VCaP (cell line): ENCODE measurements at regions not wholly inside any gene's neighbourhood (a gene's known extent, or its start where the extent isn't known, plus 50 kb on each side); places are given as distances from the start of the nearest gene placed in this dataset.
A peak's percentile ranks its signal among the peaks of the same experiment; 100 is the strongest.
"Not testable (repeated sequence)": the region's sequence is repeated elsewhere in the genome, so short reads cannot be mapped to it uniquely, and the experiment has no call there.

Experiments
- H3K27ac ChIP-seq: fragments of 450-650 bp; 2 replicates; pipeline ENCODE4 v1.5.1; 2017
- CTCF ChIP-seq: fragments of 450-650 bp; conservative IDR thresholded peaks from 2 replicates; pipeline ENCODE4 v1.5.1; 2017; ENCODE audit warnings: mild to moderate bottlenecking, moderate library complexity

- H3K27ac ChIP-seq: no peak overlapping the region
- no peak for TF ChIP-seq CTCF
Measured at GRCh38 chr16:22711847-22712246, 102.1 kb upstream of the HS3ST2 start.

GRCh38 chr16:22712471-22712870, 101.5 kb upstream of the HS3ST2 start:
- no peak for TF ChIP-seq CTCF
- H3K27ac ChIP-seq: no peak overlapping the region

- peak overlapping the region; percentile 82 for H3K27ac ChIP-seq
Measured at GRCh38 chr16:22718598-22718997, 95.4 kb upstream of the HS3ST2 start.

GRCh38 chr16:22719945-22720344, 94.0 kb upstream of the HS3ST2 start:
- no peak for TF ChIP-seq CTCF
- peak overlapping the region; percentile 82 for H3K27ac ChIP-seq

GRCh38 chr16:22721511-22722100, 92.4 kb upstream of the HS3ST2 start:
- no peak overlapping the region for H3K27ac ChIP-seq

GRCh38 chr16:22722551-22723541, 91.1 kb upstream of the HS3ST2 start:
- H3K27ac ChIP-seq: not testable (repeated sequence)

More at GRCh38 chr16:22721511-22722100, 92.4 kb upstream of the HS3ST2 start:
- TF ChIP-seq CTCF: no peak

GRCh38 chr16:22726868-22727267, 87.1 kb upstream of the HS3ST2 start:
- peak overlapping the region; percentile 61; the same call in 1 of the 2 replicates for H3K27ac ChIP-seq
- no peak for TF ChIP-seq CTCF

- TF ChIP-seq CTCF: no peak
- H3K27ac ChIP-seq: peak overlapping the region; percentile 61
Measured at GRCh38 chr16:22727285-22728166, 86.4 kb upstream of the HS3ST2 start.
